WTC11 (cell line): ENCODE measurements at regions not wholly inside any gene's neighbourhood (a gene's known extent, or its start where the extent isn't known, plus 50 kb on each side); places are given as distances from the start of the nearest gene placed in this dataset.

ENCODE experiments used
- ATAC-seq: fragments of 200-7000 bp; cut with Tn5 transposase; 2 replicates; pipeline ENCODE4 v1.10.0; 2021; ENCODE audit warnings: mild to moderate bottlenecking, moderate library complexity
- CTCF ChIA-PET: fragments of 300-600 bp; sonication (Branson Sonifier 250); formaldehyde crosslinking; loops from one replicate; lab custom pipeline; 2021; ENCODE audit warnings: antibody characterized with exemption; lab: Charles Lee
- POLR2A ChIA-PET: fragments of 350-600 bp; sonication (Branson Sonifier 250); formaldehyde crosslinking; loops from one replicate; lab custom pipeline; 2021; ENCODE audit warnings: antibody characterized with exemption; lab: Charles Lee
- DNase-seq: peaks from one replicate; pipeline ENCODE4 v3.0.0; 2021; ENCODE audit warnings: low spot score
- H3K27ac Mint-ChIP-seq: 2 replicates; pipeline ENCODE4 v1.8.0; 2021; ENCODE audit warnings: mixed read lengths
- H3K27me3 Mint-ChIP-seq: 2 replicates; pipeline ENCODE4 v1.8.0; 2021; ENCODE audit warnings: low read depth, mild to moderate bottlenecking, moderate library complexity, mixed read lengths
- H3K36me3 Mint-ChIP-seq: 2 replicates; pipeline ENCODE4 v1.8.0; 2021; ENCODE audit warnings: mixed read lengths
- H3K4me1 Mint-ChIP-seq: 2 replicates; pipeline ENCODE4 v1.8.0; 2022; ENCODE audit warnings: mixed read lengths
- H3K4me3 Mint-ChIP-seq: 2 replicates; pipeline ENCODE4 v1.8.0; 2021; ENCODE audit warnings: mild to moderate bottlenecking, moderate library complexity, mixed read lengths
- H3K9me3 Mint-ChIP-seq: 2 replicates; pipeline ENCODE4 v1.8.0; 2021; ENCODE audit warnings: mixed read lengths
- EMX1 ChIP-seq: fragments of 250-450 bp; sonication (Bioruptor Pico); IDR thresholded peaks from 2 replicates; pipeline ENCODE4 v1.8.0; 2021; ENCODE audit warnings: mild to moderate bottlenecking
- ESRRA ChIP-seq: sonication (generic); formaldehyde crosslinking; IDR thresholded peaks from 2 replicates; pipeline ENCODE4 v1.8.1; 2022; ENCODE audit warnings: mild to moderate bottlenecking, missing genetic modification reagents, borderline replicate concordance
- GTF2I ChIP-seq: fragments of 250-450 bp; sonication (Bioruptor Pico); conservative IDR thresholded peaks from 2 replicates; pipeline ENCODE4 v1.4.0; 2021; ENCODE audit warnings: mild to moderate bottlenecking
- HMGA2 ChIP-seq: fragments of 250-450 bp; sonication (Bioruptor Pico); IDR thresholded peaks from 2 replicates; pipeline ENCODE4 v1.4.0; 2021; ENCODE audit warnings: mild to moderate bottlenecking, moderate library complexity
- NFYB ChIP-seq: sonication (generic); formaldehyde crosslinking; conservative IDR thresholded peaks from 2 replicates; pipeline ENCODE4 v1.8.0; 2022; ENCODE audit warnings: low read depth, missing genetic modification reagents
- SP1 ChIP-seq: sonication (generic); formaldehyde crosslinking; conservative IDR thresholded peaks from 2 replicates; pipeline ENCODE4 v1.8.1; 2022; ENCODE audit warnings: missing genetic modification reagents
- ZNF317 ChIP-seq: sonication (generic); formaldehyde crosslinking; IDR thresholded peaks from 2 replicates; pipeline ENCODE4 v1.8.1; 2023; ENCODE audit warnings: low read depth, mild to moderate bottlenecking, moderate library complexity, missing genetic modification reagents, borderline replicate concordance
- TF ChIP-seq, protein P1 (sequence below): sonication (generic); formaldehyde crosslinking; conservative IDR thresholded peaks from 2 replicates; pipeline ENCODE4 v1.8.1; 2022; ENCODE audit warnings: mild to moderate bottlenecking, missing genetic modification reagents
- TF ChIP-seq, protein P2 (sequence below): sonication (generic); formaldehyde crosslinking; IDR thresholded peaks from 2 replicates; pipeline ENCODE4 v1.8.0; 2023; ENCODE audit warnings: missing genetic modification reagents, mild to moderate bottlenecking, borderline replicate concordance
- TF ChIP-seq, protein P3 (sequence below): sonication (generic); formaldehyde crosslinking; IDR thresholded peaks from 2 replicates; pipeline ENCODE4 v1.8.1; 2023; ENCODE audit warnings: mild to moderate bottlenecking, missing genetic modification reagents
- TF ChIP-seq, protein P4 (sequence below): sonication (generic); formaldehyde crosslinking; IDR thresholded peaks from 2 replicates; pipeline ENCODE4 v1.8.0; 2022; ENCODE audit warnings: mild to moderate bottlenecking, missing genetic modification reagents
- TF ChIP-seq, protein P5 (sequence below): fragments of 250-450 bp; sonication (Bioruptor Pico); IDR thresholded peaks from 2 replicates; pipeline ENCODE4 v1.9.0; 2021; ENCODE audit warnings: mild to moderate bottlenecking
- TF ChIP-seq, protein P6 (sequence below): sonication (generic); formaldehyde crosslinking; IDR thresholded peaks from 2 replicates; pipeline ENCODE4 v1.8.1; 2023; ENCODE audit warnings: mild to moderate bottlenecking, moderate library complexity, missing genetic modification reagents
- TF ChIP-seq, protein P7 (sequence below): sonication (generic); formaldehyde crosslinking; conservative IDR thresholded peaks from 2 replicates; pipeline ENCODE4 v1.8.1; 2023; ENCODE audit warnings: mild to moderate bottlenecking, low read depth, missing genetic modification reagents, moderate library complexity

DNA sequence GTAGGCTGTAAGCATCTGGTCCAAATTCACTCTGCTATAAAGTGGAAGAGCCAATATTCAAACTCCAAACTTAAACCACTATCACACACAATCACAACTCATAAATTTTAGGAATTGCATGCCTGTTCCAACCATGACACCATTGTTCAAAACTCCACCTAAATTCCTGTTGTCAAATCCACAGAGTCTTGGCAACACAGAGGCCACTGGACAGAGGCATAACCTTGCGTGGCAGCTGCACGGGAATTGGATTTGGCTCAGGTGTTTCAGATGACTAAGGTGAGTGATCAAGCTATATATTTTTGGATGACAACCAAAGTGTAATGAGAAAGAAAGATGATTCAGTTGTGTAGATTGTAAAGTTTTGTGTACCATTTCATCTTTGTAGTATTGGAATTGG, 422.7 kb upstream of the TNP1 start:
- Mint-ChIP-seq H3K27me3 (peaks cover 81% of the 10 kb centered on the region), H3K4me1 (peaks cover 8% of the 10 kb centered on the region), H3K4me3 (no peak overlapping the region), H3K27ac (no peak overlapping the region), H3K36me3 (peaks cover 4% of the 10 kb centered on the region), H3K9me3 (peaks cover 6% of the 10 kb centered on the region)
- DNase-seq, result no peak
- ATAC-seq, result no peak
- TF ChIP-seq, protein P1, sequence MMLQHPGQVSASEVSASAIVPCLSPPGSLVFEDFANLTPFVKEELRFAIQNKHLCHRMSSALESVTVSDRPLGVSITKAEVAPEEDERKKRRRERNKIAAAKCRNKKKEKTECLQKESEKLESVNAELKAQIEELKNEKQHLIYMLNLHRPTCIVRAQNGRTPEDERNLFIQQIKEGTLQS, result no peak
- TF ChIP-seq, protein P2, sequence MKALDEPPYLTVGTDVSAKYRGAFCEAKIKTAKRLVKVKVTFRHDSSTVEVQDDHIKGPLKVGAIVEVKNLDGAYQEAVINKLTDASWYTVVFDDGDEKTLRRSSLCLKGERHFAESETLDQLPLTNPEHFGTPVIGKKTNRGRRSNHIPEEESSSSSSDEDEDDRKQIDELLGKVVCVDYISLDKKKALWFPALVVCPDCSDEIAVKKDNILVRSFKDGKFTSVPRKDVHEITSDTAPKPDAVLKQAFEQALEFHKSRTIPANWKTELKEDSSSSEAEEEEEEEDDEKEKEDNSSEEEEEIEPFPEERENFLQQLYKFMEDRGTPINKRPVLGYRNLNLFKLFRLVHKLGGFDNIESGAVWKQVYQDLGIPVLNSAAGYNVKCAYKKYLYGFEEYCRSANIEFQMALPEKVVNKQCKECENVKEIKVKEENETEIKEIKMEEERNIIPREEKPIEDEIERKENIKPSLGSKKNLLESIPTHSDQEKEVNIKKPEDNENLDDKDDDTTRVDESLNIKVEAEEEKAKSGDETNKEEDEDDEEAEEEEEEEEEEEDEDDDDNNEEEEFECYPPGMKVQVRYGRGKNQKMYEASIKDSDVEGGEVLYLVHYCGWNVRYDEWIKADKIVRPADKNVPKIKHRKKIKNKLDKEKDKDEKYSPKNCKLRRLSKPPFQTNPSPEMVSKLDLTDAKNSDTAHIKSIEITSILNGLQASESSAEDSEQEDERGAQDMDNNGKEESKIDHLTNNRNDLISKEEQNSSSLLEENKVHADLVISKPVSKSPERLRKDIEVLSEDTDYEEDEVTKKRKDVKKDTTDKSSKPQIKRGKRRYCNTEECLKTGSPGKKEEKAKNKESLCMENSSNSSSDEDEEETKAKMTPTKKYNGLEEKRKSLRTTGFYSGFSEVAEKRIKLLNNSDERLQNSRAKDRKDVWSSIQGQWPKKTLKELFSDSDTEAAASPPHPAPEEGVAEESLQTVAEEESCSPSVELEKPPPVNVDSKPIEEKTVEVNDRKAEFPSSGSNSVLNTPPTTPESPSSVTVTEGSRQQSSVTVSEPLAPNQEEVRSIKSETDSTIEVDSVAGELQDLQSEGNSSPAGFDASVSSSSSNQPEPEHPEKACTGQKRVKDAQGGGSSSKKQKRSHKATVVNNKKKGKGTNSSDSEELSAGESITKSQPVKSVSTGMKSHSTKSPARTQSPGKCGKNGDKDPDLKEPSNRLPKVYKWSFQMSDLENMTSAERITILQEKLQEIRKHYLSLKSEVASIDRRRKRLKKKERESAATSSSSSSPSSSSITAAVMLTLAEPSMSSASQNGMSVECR (CRISPR knock-in tag), result no peak
- no peak for TF ChIP-seq ZNF317 (CRISPR knock-in tag)
- TF ChIP-seq, protein P3, sequence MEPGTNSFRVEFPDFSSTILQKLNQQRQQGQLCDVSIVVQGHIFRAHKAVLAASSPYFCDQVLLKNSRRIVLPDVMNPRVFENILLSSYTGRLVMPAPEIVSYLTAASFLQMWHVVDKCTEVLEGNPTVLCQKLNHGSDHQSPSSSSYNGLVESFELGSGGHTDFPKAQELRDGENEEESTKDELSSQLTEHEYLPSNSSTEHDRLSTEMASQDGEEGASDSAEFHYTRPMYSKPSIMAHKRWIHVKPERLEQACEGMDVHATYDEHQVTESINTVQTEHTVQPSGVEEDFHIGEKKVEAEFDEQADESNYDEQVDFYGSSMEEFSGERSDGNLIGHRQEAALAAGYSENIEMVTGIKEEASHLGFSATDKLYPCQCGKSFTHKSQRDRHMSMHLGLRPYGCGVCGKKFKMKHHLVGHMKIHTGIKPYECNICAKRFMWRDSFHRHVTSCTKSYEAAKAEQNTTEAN (CRISPR knock-in tag), result no peak
- no peak for TF ChIP-seq NFYB (CRISPR knock-in tag)
- no peak for TF ChIP-seq ESRRA (CRISPR knock-in tag)
- TF ChIP-seq EMX1 (CRISPR knock-in tag), result no peak
- no peak for TF ChIP-seq SP1
- TF ChIP-seq, protein P4, sequence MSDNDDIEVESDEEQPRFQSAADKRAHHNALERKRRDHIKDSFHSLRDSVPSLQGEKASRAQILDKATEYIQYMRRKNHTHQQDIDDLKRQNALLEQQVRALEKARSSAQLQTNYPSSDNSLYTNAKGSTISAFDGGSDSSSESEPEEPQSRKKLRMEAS, result no peak
- no peak for TF ChIP-seq HMGA2 (CRISPR knock-in tag)
- TF ChIP-seq, protein P5, sequence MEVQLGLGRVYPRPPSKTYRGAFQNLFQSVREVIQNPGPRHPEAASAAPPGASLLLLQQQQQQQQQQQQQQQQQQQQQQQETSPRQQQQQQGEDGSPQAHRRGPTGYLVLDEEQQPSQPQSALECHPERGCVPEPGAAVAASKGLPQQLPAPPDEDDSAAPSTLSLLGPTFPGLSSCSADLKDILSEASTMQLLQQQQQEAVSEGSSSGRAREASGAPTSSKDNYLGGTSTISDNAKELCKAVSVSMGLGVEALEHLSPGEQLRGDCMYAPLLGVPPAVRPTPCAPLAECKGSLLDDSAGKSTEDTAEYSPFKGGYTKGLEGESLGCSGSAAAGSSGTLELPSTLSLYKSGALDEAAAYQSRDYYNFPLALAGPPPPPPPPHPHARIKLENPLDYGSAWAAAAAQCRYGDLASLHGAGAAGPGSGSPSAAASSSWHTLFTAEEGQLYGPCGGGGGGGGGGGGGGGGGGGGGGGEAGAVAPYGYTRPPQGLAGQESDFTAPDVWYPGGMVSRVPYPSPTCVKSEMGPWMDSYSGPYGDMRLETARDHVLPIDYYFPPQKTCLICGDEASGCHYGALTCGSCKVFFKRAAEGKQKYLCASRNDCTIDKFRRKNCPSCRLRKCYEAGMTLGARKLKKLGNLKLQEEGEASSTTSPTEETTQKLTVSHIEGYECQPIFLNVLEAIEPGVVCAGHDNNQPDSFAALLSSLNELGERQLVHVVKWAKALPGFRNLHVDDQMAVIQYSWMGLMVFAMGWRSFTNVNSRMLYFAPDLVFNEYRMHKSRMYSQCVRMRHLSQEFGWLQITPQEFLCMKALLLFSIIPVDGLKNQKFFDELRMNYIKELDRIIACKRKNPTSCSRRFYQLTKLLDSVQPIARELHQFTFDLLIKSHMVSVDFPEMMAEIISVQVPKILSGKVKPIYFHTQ (CRISPR knock-in tag), result no peak
- no peak for TF ChIP-seq GTF2I (CRISPR knock-in tag)
- TF ChIP-seq, protein P6, sequence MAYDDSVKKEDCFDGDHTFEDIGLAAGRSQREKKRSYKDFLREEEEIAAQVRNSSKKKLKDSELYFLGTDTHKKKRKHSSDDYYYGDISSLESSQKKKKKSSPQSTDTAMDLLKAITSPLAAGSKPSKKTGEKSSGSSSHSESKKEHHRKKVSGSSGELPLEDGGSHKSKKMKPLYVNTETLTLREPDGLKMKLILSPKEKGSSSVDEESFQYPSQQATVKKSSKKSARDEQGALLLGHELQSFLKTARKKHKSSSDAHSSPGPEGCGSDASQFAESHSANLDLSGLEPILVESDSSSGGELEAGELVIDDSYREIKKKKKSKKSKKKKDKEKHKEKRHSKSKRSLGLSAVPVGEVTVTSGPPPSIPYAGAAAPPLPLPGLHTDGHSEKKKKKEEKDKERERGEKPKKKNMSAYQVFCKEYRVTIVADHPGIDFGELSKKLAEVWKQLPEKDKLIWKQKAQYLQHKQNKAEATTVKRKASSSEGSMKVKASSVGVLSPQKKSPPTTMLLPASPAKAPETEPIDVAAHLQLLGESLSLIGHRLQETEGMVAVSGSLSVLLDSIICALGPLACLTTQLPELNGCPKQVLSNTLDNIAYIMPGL, result no peak
- TF ChIP-seq, protein P7, sequence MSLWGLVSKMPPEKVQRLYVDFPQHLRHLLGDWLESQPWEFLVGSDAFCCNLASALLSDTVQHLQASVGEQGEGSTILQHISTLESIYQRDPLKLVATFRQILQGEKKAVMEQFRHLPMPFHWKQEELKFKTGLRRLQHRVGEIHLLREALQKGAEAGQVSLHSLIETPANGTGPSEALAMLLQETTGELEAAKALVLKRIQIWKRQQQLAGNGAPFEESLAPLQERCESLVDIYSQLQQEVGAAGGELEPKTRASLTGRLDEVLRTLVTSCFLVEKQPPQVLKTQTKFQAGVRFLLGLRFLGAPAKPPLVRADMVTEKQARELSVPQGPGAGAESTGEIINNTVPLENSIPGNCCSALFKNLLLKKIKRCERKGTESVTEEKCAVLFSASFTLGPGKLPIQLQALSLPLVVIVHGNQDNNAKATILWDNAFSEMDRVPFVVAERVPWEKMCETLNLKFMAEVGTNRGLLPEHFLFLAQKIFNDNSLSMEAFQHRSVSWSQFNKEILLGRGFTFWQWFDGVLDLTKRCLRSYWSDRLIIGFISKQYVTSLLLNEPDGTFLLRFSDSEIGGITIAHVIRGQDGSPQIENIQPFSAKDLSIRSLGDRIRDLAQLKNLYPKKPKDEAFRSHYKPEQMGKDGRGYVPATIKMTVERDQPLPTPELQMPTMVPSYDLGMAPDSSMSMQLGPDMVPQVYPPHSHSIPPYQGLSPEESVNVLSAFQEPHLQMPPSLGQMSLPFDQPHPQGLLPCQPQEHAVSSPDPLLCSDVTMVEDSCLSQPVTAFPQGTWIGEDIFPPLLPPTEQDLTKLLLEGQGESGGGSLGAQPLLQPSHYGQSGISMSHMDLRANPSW (CRISPR knock-in tag), result no peak
- ChIA-PET CTCF (no interaction called here), POLR2A (no interaction called here)
